T-cell (primary cell): ENCODE measurements at regions not wholly inside any gene's neighbourhood (a gene's known extent, or its start where the extent isn't known, plus 50 kb on each side); places are given as distances from the start of the nearest gene placed in this dataset.

Experiments used
- ATAC-seq, 4 experiments: fragments of 200-7000 bp in 3 of 4; fragments of 150-1000 bp in 1 of 4; cut with Tn5 transposase; replicated peaks in 1 of 4; 1 replicate in 3 of 4; 2 replicates in 1 of 4; pipeline ENCODE4 v1.10.0; 2021; ENCODE audit warnings: moderate library complexity in 3 of 4, mild to moderate bottlenecking in 2 of 4, moderate number of reproducible peaks in 1 of 4
- CTCF ChIA-PET, 2 donors: fragments of 300-600 bp; sonication (Branson Sonifier 250); formaldehyde crosslinking; loops; one replicate each; lab custom pipeline; 2022; ENCODE audit warnings: antibody characterized with exemption in 2 of 2; lab: Charles Lee
- POLR2A ChIA-PET, 2 donors: fragments of 300-600 bp; sonication (Branson Sonifier 250); formaldehyde crosslinking; loops; one replicate each; lab custom pipeline; 2022; ENCODE audit warnings: antibody characterized with exemption in 2 of 2; lab: Charles Lee
- DNase-seq, 35 experiments: peaks; one replicate each; pipeline versions ENCODE4 v3.0.0 to v3.0.0-alpha.2; 2013 to 2023
- H3K27ac ChIP-seq: one replicate; pipeline ENCODE4 v1.5.1; 2013; ENCODE audit warnings: low read length
- H3K27me3 ChIP-seq, 2 experiments: replicated peaks in 1 of 2; 1 replicate in 1 of 2; 2 replicates in 1 of 2; pipeline versions ENCODE4 v1.6.1 to v1.7.0; 2013; ENCODE audit warnings: low read length in 1 of 2, mixed read lengths in 1 of 2; ENCODE audit not compliant: control insufficient read depth in 2 of 2, insufficient read depth in 2 of 2; ENCODE audit errors: extremely low read depth in 1 of 2
- H3K36me3 ChIP-seq, 2 donors: 1 replicate in 1 of 2; 2 replicates in 1 of 2; pipeline versions ENCODE4 v1.6.1 to v1.7.0; 2013; ENCODE audit warnings: low read length in 1 of 2; ENCODE audit not compliant: control insufficient read depth in 2 of 2, insufficient read depth in 1 of 2; ENCODE audit errors: extremely low read depth in 1 of 2
- H3K4me1 ChIP-seq, 2 experiments: 1 replicate in 1 of 2; 2 replicates in 1 of 2; pipeline versions ENCODE4 v1.6.1 to v1.7.0; 2013; ENCODE audit warnings: low read length in 2 of 2, mixed read lengths in 1 of 2; ENCODE audit not compliant: insufficient read depth in 2 of 2, control insufficient read depth in 1 of 2; ENCODE audit errors: extremely low read depth in 1 of 2
- H3K4me3 ChIP-seq, 2 donors: 1 replicate in 1 of 2; 2 replicates in 1 of 2; pipeline versions ENCODE4 v1.5.1 to v1.7.0; 2013; ENCODE audit warnings: mild to moderate bottlenecking in 2 of 2, low read length in 1 of 2, moderate library complexity in 1 of 2; ENCODE audit not compliant: control insufficient read depth in 1 of 2; ENCODE audit errors: extremely low read depth in 1 of 2
- H3K9me3 ChIP-seq: 2 replicates; pipeline ENCODE4 v1.7.0; 2013
- H3K27ac Mint-ChIP-seq, 2 donors: one replicate each; pipeline ENCODE4 v1.8.0; 2020 to 2021; ENCODE audit warnings: mild to moderate bottlenecking in 2 of 2, mixed read lengths in 2 of 2
- H3K27me3 Mint-ChIP-seq, 2 donors: one replicate each; pipeline ENCODE4 v1.8.0; 2021 to 2022; ENCODE audit warnings: mixed read lengths in 2 of 2
- H3K36me3 Mint-ChIP-seq: one replicate; pipeline ENCODE4 v1.8.0; 2021; ENCODE audit warnings: mixed read lengths
- H3K4me1 Mint-ChIP-seq, 3 donors: one replicate each; pipeline ENCODE4 v1.8.0; 2020 to 2022; ENCODE audit warnings: mixed read lengths in 3 of 3, mild to moderate bottlenecking in 1 of 3
- H3K4me3 Mint-ChIP-seq, 3 donors: one replicate each; pipeline ENCODE4 v1.8.0; 2020 to 2022; ENCODE audit warnings: mild to moderate bottlenecking in 3 of 3, mixed read lengths in 3 of 3, moderate library complexity in 3 of 3
- H3K9me3 Mint-ChIP-seq, 3 donors: one replicate each; pipeline ENCODE4 v1.8.0; 2020 to 2022; ENCODE audit warnings: mixed read lengths in 3 of 3
- WGBS: methylation state at CpG from one replicate; pipeline ENCODE4 v1.1.5; 2013; ENCODE audit warnings: missing lambda C conversion rate; ENCODE audit not compliant: insufficient coverage; 5-methylcytosine and 5-hydroxymethylcytosine counted together

DNA sequence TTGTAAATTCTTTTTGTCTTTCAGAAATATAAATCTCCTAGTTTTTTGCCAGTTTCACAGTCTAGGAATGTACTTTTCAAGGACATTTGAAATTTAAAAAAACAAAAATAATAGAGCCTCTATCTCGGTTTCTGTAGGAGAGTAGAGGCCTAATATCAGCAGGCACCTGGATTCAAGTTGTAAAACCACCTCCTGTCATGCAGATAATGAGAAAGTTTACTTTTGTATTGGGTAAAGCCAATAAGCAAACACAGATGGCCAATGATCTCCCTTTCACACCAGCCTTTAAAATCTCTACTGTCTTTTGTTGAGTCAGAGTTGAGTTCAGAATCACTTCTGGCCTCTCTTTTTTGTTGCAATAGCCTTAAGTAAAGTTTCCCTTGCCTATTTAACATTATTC is 1499.9 kb downstream of the PCDH18 start:
- H3K27me3 Mint-ChIP-seq: no peaks in the 10 kb centered on the region
- ATAC-seq: no peak

DNA sequence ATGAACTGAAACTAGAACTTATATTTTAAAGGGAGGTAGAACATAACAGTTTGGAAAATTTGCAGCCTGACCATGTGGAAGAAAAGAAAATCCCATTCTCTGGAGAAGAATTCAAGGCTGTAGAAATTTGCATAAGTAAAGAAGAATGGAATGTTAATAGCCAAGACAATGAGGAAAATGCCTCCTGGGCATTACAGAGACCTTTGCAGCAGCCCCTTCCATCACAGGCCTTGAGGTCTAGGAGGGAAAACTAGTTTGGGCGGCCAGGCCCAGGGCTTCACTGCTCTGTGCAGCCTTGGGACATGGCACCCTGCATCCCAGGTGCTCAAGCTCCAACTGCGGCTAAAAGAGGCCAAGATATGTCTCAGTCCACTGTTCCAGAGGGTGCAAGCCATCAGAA is 1506.8 kb downstream of the PCDH18 start:
- CTCF ChIA-PET: no interaction called here
- peaks cover 10 to 40% (median 26%) of the 10 kb centered on the region in 3 donors for H3K9me3 Mint-ChIP-seq

More for the DNA sequence above, 1499.9 kb downstream of the PCDH18 start:
- no CpG with 5 or more reads among the region's 1 CpG for WGBS
- no peaks in the 10 kb centered on the region for H3K4me1 Mint-ChIP-seq
- peaks cover 5 to 14% (median 12%) of the 10 kb centered on the region in 3 donors for H3K9me3 Mint-ChIP-seq
- Histone ChIP-seq H3K27me3 (no peaks in the 10 kb centered on the region), H3K4me3 (no peak overlapping the region), H3K36me3 (no peaks in the 10 kb centered on the region), H3K27ac (no peak overlapping the region), H3K9me3 (no peaks in the 10 kb centered on the region), H3K4me1 (no peaks in the 10 kb centered on the region)
- DNase-seq: no peak
- H3K27ac Mint-ChIP-seq: no peak overlapping the region
- POLR2A ChIA-PET: no interaction called here
- no peak overlapping the region for H3K4me3 Mint-ChIP-seq
- no peaks in the 10 kb centered on the region for H3K36me3 Mint-ChIP-seq
- CTCF ChIA-PET: no interaction called here

DNA sequence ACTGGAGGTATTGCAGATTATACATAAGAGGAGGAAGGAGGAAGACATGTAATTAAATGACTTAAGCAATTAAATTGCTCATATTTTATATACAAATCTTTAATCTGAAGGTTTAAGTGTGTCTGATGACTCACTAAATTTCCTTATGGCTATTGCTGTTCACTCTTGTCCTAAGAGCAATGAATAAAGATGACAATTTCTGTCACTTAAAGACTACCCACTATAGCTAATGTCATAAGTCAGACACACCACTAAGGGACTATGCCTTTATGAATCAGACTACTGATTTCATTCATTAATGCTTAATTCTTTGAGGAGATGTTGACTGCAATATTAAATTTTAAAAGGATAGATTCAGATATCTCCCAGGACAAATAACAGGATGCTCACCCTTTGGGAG is 1514.7 kb downstream of the PCDH18 start:
- Mint-ChIP-seq H3K4me1 (no peaks in the 10 kb centered on the region), H3K4me3 (no peak overlapping the region), H3K9me3 (peaks cover 0 to 3% (median 2%) of the 10 kb centered on the region in 3 donors), H3K36me3 (no peaks in the 10 kb centered on the region), H3K27me3 (no peaks in the 10 kb centered on the region), H3K27ac (no peak overlapping the region)
- H3K36me3 ChIP-seq: no peaks in the 10 kb centered on the region
- no peak for ATAC-seq
- ChIA-PET CTCF (no interaction called here), POLR2A (no interaction called here)
- H3K4me1 ChIP-seq: no peaks in the 10 kb centered on the region
- no peak for DNase-seq
- no peaks in the 10 kb centered on the region for H3K27me3 ChIP-seq
- H3K9me3 ChIP-seq: no peaks in the 10 kb centered on the region
- no peak overlapping the region for H3K27ac ChIP-seq
- no peak overlapping the region for H3K4me3 ChIP-seq

More for the DNA sequence above, 1506.8 kb downstream of the PCDH18 start:
- WGBS: 53% methylated on average over 2 of the region's 2 CpGs
- H3K27ac ChIP-seq: no peak overlapping the region
- H3K36me3 ChIP-seq: no peaks in the 10 kb centered on the region
- no peaks in the 10 kb centered on the region for H3K4me1 Mint-ChIP-seq
- H3K27ac Mint-ChIP-seq: no peak overlapping the region
- ATAC-seq (no peak), DNase-seq (no peak)
- no peaks in the 10 kb centered on the region for H3K36me3 Mint-ChIP-seq
- no peaks in the 10 kb centered on the region for H3K27me3 ChIP-seq
- no peak overlapping the region for H3K4me3 ChIP-seq
- H3K4me3 Mint-ChIP-seq: no peak overlapping the region
- H3K4me1 ChIP-seq: no peaks in the 10 kb centered on the region
- H3K9me3 ChIP-seq: no peaks in the 10 kb centered on the region
- H3K27me3 Mint-ChIP-seq: no peaks in the 10 kb centered on the region
- POLR2A ChIA-PET: no interaction called here

DNA sequence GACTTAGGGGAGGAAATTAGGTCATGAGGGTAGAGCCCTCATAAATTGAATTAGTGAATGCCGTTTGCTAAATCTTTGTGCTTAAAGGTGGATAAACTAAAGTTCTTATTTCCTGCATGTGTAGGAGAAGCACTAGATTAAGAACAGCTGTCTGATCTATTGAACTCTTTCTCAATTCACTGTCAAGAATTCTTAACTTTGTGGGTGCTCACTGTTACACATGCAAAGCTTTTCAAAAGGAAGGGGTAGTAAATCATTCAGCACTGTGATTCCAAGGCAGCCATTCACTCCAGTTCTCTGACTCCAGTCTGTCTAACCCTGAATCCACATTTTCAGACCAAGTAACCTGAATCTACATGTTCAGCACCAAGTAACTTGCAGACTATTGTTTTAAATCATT is 1520.1 kb downstream of the PCDH18 start:
- WGBS: no CpG with 5 or more reads among the region's 1 CpG
- Histone ChIP-seq H3K27ac (no peak overlapping the region), H3K4me3 (no peak overlapping the region), H3K27me3 (no peaks in the 10 kb centered on the region), H3K4me1 (no peaks in the 10 kb centered on the region), H3K36me3 (no peaks in the 10 kb centered on the region), H3K9me3 (peaks cover 2% of the 10 kb centered on the region)
- ATAC-seq: no peak
- Mint-ChIP-seq H3K9me3 (peaks cover 0 to 2% (median 0%) of the 10 kb centered on the region in 3 donors), H3K4me3 (no peak overlapping the region), H3K27me3 (no peaks in the 10 kb centered on the region), H3K27ac (no peak overlapping the region), H3K4me1 (no peaks in the 10 kb centered on the region), H3K36me3 (no peaks in the 10 kb centered on the region)
- ChIA-PET POLR2A (interaction anchor here in 1 of 2 donors (0.6 kb wide), 1 partner anchor 11 kb away, joined by 3 read pairs; no protein-coding TSS in a partner anchor), CTCF (no interaction called here)
- no peak for DNase-seq

DNA sequence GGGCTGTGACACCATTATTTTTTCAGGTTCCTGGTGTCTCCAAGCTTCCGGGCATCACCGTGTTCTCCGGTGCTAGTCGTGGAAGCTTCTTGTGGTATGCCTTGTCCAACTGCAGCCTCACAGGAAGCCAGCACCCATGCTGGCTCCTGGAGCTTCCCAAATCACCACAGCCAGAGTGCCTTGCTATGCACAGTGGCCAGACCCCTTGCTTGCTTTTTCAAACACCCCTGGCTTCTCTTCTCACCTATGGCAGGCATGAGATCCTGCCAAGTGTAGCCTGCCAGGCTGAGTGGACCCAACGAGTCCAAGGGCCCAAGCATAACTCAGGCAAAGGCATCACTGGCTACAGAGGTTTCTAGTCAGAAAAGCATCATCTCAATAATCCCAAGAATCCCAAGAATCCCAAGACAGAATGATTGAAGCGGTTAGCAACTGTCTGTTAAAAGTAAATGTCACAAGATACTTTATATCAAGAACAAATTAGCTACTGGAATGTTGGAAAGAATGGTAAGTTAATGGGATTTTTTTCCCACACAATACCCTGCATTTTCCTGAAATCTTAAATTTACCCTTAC is 1522.9 kb downstream of the PCDH18 start:
- H3K27me3 Mint-ChIP-seq: no peaks in the 10 kb centered on the region
- no peak overlapping the region for H3K4me3 Mint-ChIP-seq
- H3K36me3 ChIP-seq: no peaks in the 10 kb centered on the region
- peaks cover 0 to 5% (median 3%) of the 10 kb centered on the region in 3 donors for H3K9me3 Mint-ChIP-seq
- peaks cover 2% of the 10 kb centered on the region for H3K9me3 ChIP-seq
- ChIA-PET POLR2A (interaction anchor here in 1 of 2 donors (0.7 kb wide), 1 partner anchor 1328 kb away, joined by 5 read pairs; no protein-coding TSS in a partner anchor), CTCF (no interaction called here)
- no peak overlapping the region for H3K27ac ChIP-seq
- no peak for DNase-seq
- no peak overlapping the region for H3K27ac Mint-ChIP-seq
- no peaks in the 10 kb centered on the region for H3K36me3 Mint-ChIP-seq
- H3K4me1 Mint-ChIP-seq: no peaks in the 10 kb centered on the region
- no peaks in the 10 kb centered on the region for H3K4me1 ChIP-seq
- WGBS: 87% methylated on average over 5 of the region's 6 CpGs
- H3K27me3 ChIP-seq: no peaks in the 10 kb centered on the region
- no peak for ATAC-seq
- H3K4me3 ChIP-seq: no peak overlapping the region

DNA sequence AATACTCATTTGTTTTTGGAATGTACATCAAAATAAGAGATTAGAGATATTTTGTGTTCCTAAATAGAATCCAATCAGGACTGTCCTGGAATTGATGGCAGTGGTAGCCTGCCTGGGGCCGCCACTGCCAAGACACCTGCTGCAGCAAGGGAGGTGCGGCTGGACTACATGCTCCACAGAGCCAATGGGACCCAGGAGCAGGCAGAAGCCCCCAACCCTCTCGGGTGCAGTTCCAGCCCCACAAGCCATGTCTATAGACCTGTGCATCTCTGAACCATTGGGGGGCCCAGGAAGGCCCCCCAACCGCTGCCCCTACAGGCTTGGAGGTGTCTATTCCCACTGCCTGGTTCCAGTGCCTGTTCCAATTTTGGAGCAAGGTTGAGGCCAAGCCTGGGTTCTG is 1524.3 kb downstream of the PCDH18 start:
- Mint-ChIP-seq H3K4me3 (no peak overlapping the region), H3K36me3 (no peaks in the 10 kb centered on the region), H3K4me1 (no peaks in the 10 kb centered on the region), H3K27me3 (no peaks in the 10 kb centered on the region), H3K9me3 (peaks cover 0 to 6% (median 3%) of the 10 kb centered on the region in 3 donors), H3K27ac (no peak overlapping the region)
- WGBS: 80% methylated on average over 4 of the region's 4 CpGs
- no peaks in the 10 kb centered on the region for H3K27me3 ChIP-seq
- ChIA-PET POLR2A (no interaction called here), CTCF (no interaction called here)
- no peaks in the 10 kb centered on the region for H3K4me1 ChIP-seq
- no peak overlapping the region for H3K4me3 ChIP-seq
- no peaks in the 10 kb centered on the region for H3K36me3 ChIP-seq
- ATAC-seq (no peak), DNase-seq (no peak)
- H3K9me3 ChIP-seq: peaks cover 2% of the 10 kb centered on the region
- no peak overlapping the region for H3K27ac ChIP-seq

DNA sequence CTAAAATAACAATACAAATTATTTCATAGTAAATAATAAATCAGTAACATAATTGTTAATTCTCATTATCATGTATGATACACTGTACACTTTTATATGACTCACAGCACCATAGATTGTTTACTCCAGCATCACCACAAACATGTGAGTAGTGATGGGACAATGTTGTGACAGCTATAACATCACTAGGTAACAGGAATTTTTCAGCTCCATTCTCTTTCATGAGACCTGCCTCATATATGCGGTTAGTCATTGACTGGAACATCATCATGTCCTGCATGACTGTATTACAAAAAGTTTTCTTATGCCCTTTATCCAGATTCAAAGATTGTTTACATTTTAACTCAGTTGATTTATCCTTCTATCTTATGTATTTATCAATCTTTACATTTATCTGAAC is 1530.0 kb downstream of the PCDH18 start:
- Mint-ChIP-seq H3K27me3 (no peaks in the 10 kb centered on the region), H3K36me3 (no peaks in the 10 kb centered on the region), H3K4me1 (no peaks in the 10 kb centered on the region), H3K9me3 (peaks cover 7 to 18% (median 8%) of the 10 kb centered on the region in 3 donors), H3K4me3 (no peak overlapping the region), H3K27ac (no peak overlapping the region)
- Histone ChIP-seq H3K27me3 (no peaks in the 10 kb centered on the region), H3K4me3 (no peak overlapping the region), H3K36me3 (no peaks in the 10 kb centered on the region), H3K27ac (no peak overlapping the region), H3K4me1 (no peaks in the 10 kb centered on the region), H3K9me3 (no peaks in the 10 kb centered on the region)
- ChIA-PET CTCF (no interaction called here), POLR2A (no interaction called here)
- WGBS: no CpG with 5 or more reads among the region's 1 CpG
- ATAC-seq: no peak
- no peak for DNase-seq
